HepG2 (cell line): ENCODE measurements at regions not wholly inside any gene's neighbourhood (a gene's known extent, or its start where the extent isn't known, plus 50 kb on each side); places are given as distances from the start of the nearest gene placed in this dataset.

ENCODE experiments used
- ATAC-seq: fragments of 200-7000 bp; cut with Tn5 transposase; 3 replicates; pipeline ENCODE4 v1.9.1; 2020; ENCODE audit warnings: mild to moderate bottlenecking, moderate library complexity
- BruUV-seq: library from RNA; stranded (reverse); fragments of 400-500 nt; replicated peaks from 2 replicates; lab custom pipeline; 2021; lab: Mats Ljungman, UMichigan
- CTCF ChIA-PET: fragments of 300-600 bp; formaldehyde crosslinking; extraction: SDS; loops from one replicate; lab custom pipeline; 2021; ENCODE audit warnings: low total read pairs, inconsistent platforms, low intra/inter-chr PET ratio; lab: Yijun Ruan, JAX
- POLR2A ChIA-PET: fragments of 350-600 bp; sonication (Branson Sonifier 250); formaldehyde crosslinking; loops from one replicate; lab custom pipeline; 2020; ENCODE audit warnings: antibody characterized with exemption, inconsistent platforms; lab: Yijun Ruan, JAX
- DNase-seq: peaks from one replicate; pipeline ENCODE4 v3.0.0-alpha.2; 2015; ENCODE audit warnings: low spot score
- FAIRE-seq: peaks from 3 replicates; lab custom pipeline; 2011; peaks lifted over from hg19 to GRCh38; lab: Jason Lieb, UNC
- H2AFZ ChIP-seq: one replicate; pipeline ENCODE4 v1.6.1; 2011; ENCODE audit warnings: low read length, inconsistent platforms
- H3K27ac ChIP-seq: fragments of 300-600 bp; 3 replicates; pipeline ENCODE4 v1.8.0; 2011; ENCODE audit warnings: mixed run types, mild to moderate bottlenecking, mixed read lengths, low read length, inconsistent platforms; ENCODE audit not compliant: insufficient read depth; ENCODE audit errors: extremely low read length
- H3K27me3 ChIP-seq, 2 experiments: fragments of 200-600 bp in 1 of 2; 2 replicates in 1 of 2; 3 replicates in 1 of 2; pipeline versions ENCODE4 v1.6.0 to v1.8.0; 2011; ENCODE audit warnings: low read length in 2 of 2, mild to moderate bottlenecking in 2 of 2, moderate library complexity in 2 of 2, inconsistent platforms in 1 of 2; ENCODE audit not compliant: insufficient read depth in 2 of 2, control insufficient read depth in 1 of 2
- H3K36me3 ChIP-seq, 2 experiments: fragments of 200-600 bp in 1 of 2; replicated peaks in 1 of 2; 2 replicates in 1 of 2; 3 replicates in 1 of 2; pipeline versions ENCODE4 v1.5.1 to v1.8.0; 2011; ENCODE audit warnings: low read length in 2 of 2, inconsistent platforms in 1 of 2; ENCODE audit not compliant: insufficient read depth in 2 of 2, control insufficient read depth in 1 of 2
- H3K4me1 ChIP-seq: 2 replicates; pipeline ENCODE4 v1.5.1; 2012; ENCODE audit warnings: low read length, inconsistent platforms; ENCODE audit not compliant: insufficient read depth
- H3K4me2 ChIP-seq: 2 replicates; pipeline ENCODE4 v1.6.0; 2011; ENCODE audit warnings: low read depth, low read length, inconsistent platforms
- H3K4me3 ChIP-seq, 3 experiments: fragments of 200-600 bp in 1 of 3; sonication (generic), shearing (Covaris generic) in 1 of 3; replicated peaks in 1 of 3; 2 replicates each; pipeline ENCODE4 v1.5.1; 2011 to 2016; ENCODE audit warnings: low read length in 3 of 3, inconsistent platforms in 2 of 3, low read depth in 2 of 3, mild to moderate bottlenecking in 2 of 3, control low read depth in 1 of 3, mixed read lengths in 1 of 3; ENCODE audit not compliant: insufficient read depth in 1 of 3
- H3K79me2 ChIP-seq: one replicate; pipeline ENCODE4 v1.6.1; 2011; ENCODE audit warnings: low read length, inconsistent platforms; ENCODE audit not compliant: insufficient read depth
- H3K9ac ChIP-seq: 2 replicates; pipeline ENCODE4 v1.6.0; 2011; ENCODE audit warnings: mild to moderate bottlenecking, low read depth, low read length, inconsistent platforms; ENCODE audit not compliant: insufficient read depth
- H3K9me3 ChIP-seq: 2 replicates; pipeline ENCODE4 v1.5.1; 2012; ENCODE audit warnings: mild to moderate bottlenecking, low read length
- H4K20me1 ChIP-seq: 2 replicates; pipeline ENCODE4 v1.6.0; 2011; ENCODE audit warnings: inconsistent platforms, mild to moderate bottlenecking, low read length, moderate library complexity; ENCODE audit not compliant: insufficient read depth
- AHR ChIP-seq: IDR thresholded peaks from 2 replicates; pipeline ENCODE4 v1.6.1; 2018; ENCODE audit warnings: missing genetic modification reagents, missing compliant biosample characterization
- KDM6A ChIP-seq: IDR thresholded peaks from 2 replicates; pipeline ENCODE4 v1.6.1; 2016; ENCODE audit warnings: low read depth
- RBAK ChIP-seq: sonication (generic); formaldehyde crosslinking; IDR thresholded peaks from 2 replicates; pipeline ENCODE4 v1.5.1; 2020; ENCODE audit warnings: mild to moderate bottlenecking, missing genetic modification reagents
- RBM39 ChIP-seq: fragments of 200-400 bp; formaldehyde crosslinking; IDR thresholded peaks from one replicate; pipeline ENCODE4 v1.6.1; 2018; ENCODE audit warnings: antibody characterized with exemption, mild to moderate bottlenecking, low read depth, low read length; ENCODE audit not compliant: poor library complexity, severe bottlenecking
- YEATS2 ChIP-seq: sonication (generic); formaldehyde crosslinking; IDR thresholded peaks from 2 replicates; pipeline ENCODE4 v1.4.0; 2020; ENCODE audit warnings: missing genetic modification reagents, borderline replicate concordance
- ZBED4 ChIP-seq: sonication (generic); formaldehyde crosslinking; IDR thresholded peaks from 2 replicates; pipeline ENCODE4 v1.4.0; 2020; ENCODE audit warnings: missing genetic modification reagents, borderline replicate concordance
- ZNF687 ChIP-seq: sonication (generic); formaldehyde crosslinking; IDR thresholded peaks from 2 replicates; pipeline ENCODE4 v1.5.1; 2020; ENCODE audit warnings: mild to moderate bottlenecking, missing genetic modification reagents, moderate library complexity
- ZSCAN9 ChIP-seq: IDR thresholded peaks from 2 replicates; pipeline ENCODE4 v1.6.1; 2016; ENCODE audit warnings: borderline replicate concordance
- WGBS: methylation state at CpG from one replicate; pipeline ENCODE4 v1.1.6; 2017; ENCODE audit warnings: low lambda C conversion rate; 5-methylcytosine and 5-hydroxymethylcytosine counted together
- in situ Hi-C: cut with HindIII; loops from 2 replicates; pipeline ENCODE4 v1.10.0; 2017; ENCODE audit warnings: low pct_unique_long_range_greater_than_20kb; ENCODE audit not compliant: extremely low pct_ligation_motif_present
- intact Hi-C: fragments of 100-400 bp; cut with micrococcal nuclease; formaldehyde crosslinking; loops from one replicate; pipeline ENCODE4 v1.10.0; 2022; ENCODE audit not compliant: unreplicated experiment
- TF ChIP-seq, protein P1 (sequence below): IDR thresholded peaks from 2 replicates; pipeline ENCODE4 v1.4.0; 2020; ENCODE audit warnings: mild to moderate bottlenecking, missing genetic modification reagents
- TF ChIP-seq, protein P2 (sequence below): sonication (generic); formaldehyde crosslinking; IDR thresholded peaks from 2 replicates; pipeline ENCODE4 v1.4.0; 2020; ENCODE audit warnings: missing genetic modification reagents

- no peak for ATAC-seq
- no peak for FAIRE-seq
- Histone ChIP-seq H3K36me3 (no peaks in the 10 kb centered on the region), H3K4me3 (no peak overlapping the region), H4K20me1 (no peaks in the 10 kb centered on the region), H3K9ac (no peak overlapping the region), H3K79me2 (no peaks in the 10 kb centered on the region), H3K4me2 (no peak overlapping the region), H3K27ac (no peak overlapping the region), H3K9me3 (peaks cover 85% of the 10 kb centered on the region), H3K4me1 (no peaks in the 10 kb centered on the region), H3K27me3 (no peaks in the 10 kb centered on the region), H2AFZ (no peak overlapping the region)
- ChIA-PET CTCF (no interaction called here), POLR2A (no interaction called here)
- intact Hi-C loops: no loop called here
- DNase-seq: no peak
- no TSS peak for BruUV-seq
- 8% methylated on average over 1 of the region's 1 CpG for WGBS
- in situ Hi-C loops: no loop called here
- TF ChIP-seq YEATS2 (no peak), ZBED4 (CRISPR knock-in tag) (no peak), ZNF687 (CRISPR knock-in tag) (no peak), AHR (CRISPR knock-in tag) (no peak), ZSCAN9 (CRISPR knock-in tag) (no peak), KDM6A (CRISPR knock-in tag) (no peak), RBAK (CRISPR knock-in tag) (no peak), RBM39 (no peak)
- TF ChIP-seq, protein P1, sequence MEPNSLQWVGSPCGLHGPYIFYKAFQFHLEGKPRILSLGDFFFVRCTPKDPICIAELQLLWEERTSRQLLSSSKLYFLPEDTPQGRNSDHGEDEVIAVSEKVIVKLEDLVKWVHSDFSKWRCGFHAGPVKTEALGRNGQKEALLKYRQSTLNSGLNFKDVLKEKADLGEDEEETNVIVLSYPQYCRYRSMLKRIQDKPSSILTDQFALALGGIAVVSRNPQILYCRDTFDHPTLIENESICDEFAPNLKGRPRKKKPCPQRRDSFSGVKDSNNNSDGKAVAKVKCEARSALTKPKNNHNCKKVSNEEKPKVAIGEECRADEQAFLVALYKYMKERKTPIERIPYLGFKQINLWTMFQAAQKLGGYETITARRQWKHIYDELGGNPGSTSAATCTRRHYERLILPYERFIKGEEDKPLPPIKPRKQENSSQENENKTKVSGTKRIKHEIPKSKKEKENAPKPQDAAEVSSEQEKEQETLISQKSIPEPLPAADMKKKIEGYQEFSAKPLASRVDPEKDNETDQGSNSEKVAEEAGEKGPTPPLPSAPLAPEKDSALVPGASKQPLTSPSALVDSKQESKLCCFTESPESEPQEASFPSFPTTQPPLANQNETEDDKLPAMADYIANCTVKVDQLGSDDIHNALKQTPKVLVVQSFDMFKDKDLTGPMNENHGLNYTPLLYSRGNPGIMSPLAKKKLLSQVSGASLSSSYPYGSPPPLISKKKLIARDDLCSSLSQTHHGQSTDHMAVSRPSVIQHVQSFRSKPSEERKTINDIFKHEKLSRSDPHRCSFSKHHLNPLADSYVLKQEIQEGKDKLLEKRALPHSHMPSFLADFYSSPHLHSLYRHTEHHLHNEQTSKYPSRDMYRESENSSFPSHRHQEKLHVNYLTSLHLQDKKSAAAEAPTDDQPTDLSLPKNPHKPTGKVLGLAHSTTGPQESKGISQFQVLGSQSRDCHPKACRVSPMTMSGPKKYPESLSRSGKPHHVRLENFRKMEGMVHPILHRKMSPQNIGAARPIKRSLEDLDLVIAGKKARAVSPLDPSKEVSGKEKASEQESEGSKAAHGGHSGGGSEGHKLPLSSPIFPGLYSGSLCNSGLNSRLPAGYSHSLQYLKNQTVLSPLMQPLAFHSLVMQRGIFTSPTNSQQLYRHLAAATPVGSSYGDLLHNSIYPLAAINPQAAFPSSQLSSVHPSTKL (CRISPR knock-in tag): no peak
- TF ChIP-seq, protein P2, sequence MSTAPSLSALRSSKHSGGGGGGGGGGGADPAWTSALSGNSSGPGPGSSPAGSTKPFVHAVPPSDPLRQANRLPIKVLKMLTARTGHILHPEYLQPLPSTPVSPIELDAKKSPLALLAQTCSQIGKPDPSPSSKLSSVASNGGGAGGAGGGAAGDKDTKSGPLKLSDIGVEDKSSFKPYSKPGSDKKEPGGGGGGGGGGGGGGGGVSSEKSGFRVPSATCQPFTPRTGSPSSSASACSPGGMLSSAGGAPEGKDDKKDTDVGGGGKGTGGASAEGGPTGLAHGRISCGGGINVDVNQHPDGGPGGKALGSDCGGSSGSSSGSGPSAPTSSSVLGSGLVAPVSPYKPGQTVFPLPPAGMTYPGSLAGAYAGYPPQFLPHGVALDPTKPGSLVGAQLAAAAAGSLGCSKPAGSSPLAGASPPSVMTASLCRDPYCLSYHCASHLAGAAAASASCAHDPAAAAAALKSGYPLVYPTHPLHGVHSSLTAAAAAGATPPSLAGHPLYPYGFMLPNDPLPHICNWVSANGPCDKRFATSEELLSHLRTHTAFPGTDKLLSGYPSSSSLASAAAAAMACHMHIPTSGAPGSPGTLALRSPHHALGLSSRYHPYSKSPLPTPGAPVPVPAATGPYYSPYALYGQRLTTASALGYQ (CRISPR knock-in tag): no peak
Observed at GRCh38 chr21:27134516-27134915, 167.6 kb upstream of the ADAMTS5 start.
